Liver (tissue), 8 donors: ENCODE measurements at regions not wholly inside any gene's neighbourhood (a gene's known extent, or its start where the extent isn't known, plus 50 kb on each side); places are given as distances from the start of the nearest gene placed in this dataset.

Experiments
- DNase-seq: peaks from one replicate; pipeline ENCODE4 v3.0.0-alpha.2; 2017; ENCODE audit warnings: low spot score
- H3K27ac ChIP-seq, 2 donors: one replicate each; pipeline ENCODE4 v1.7.0; 2013; ENCODE audit warnings: inconsistent platforms in 2 of 2, low read length in 2 of 2, control low read depth in 1 of 2, low read depth in 1 of 2, mild to moderate bottlenecking in 1 of 2
- H3K27me3 ChIP-seq, 4 donors: one replicate each; pipeline versions ENCODE4 v1.6.1 to v1.7.0; 2013; ENCODE audit warnings: low read length in 3 of 4, inconsistent platforms in 1 of 4, mild to moderate bottlenecking in 1 of 4, moderate library complexity in 1 of 4; ENCODE audit not compliant: control insufficient read depth in 4 of 4, insufficient read depth in 4 of 4
- H3K36me3 ChIP-seq, 4 donors: one replicate each; pipeline versions ENCODE4 v1.6.1 to v1.7.0; 2013; ENCODE audit warnings: low read length in 3 of 4, mild to moderate bottlenecking in 3 of 4, low read depth in 1 of 4, moderate library complexity in 1 of 4; ENCODE audit not compliant: control insufficient read depth in 4 of 4, insufficient read depth in 3 of 4
- H3K4me1 ChIP-seq, 4 donors: one replicate each; pipeline versions ENCODE4 v1.6.1 to v1.7.0; 2013; ENCODE audit warnings: low read length in 3 of 4, mild to moderate bottlenecking in 3 of 4, moderate library complexity in 1 of 4; ENCODE audit not compliant: control insufficient read depth in 4 of 4, insufficient read depth in 4 of 4
- H3K4me3 ChIP-seq, 3 donors: one replicate each; pipeline versions ENCODE4 v1.6.1 to v1.7.0; 2013; ENCODE audit warnings: low read length in 3 of 3, control low read depth in 1 of 3, low read depth in 1 of 3, mild to moderate bottlenecking in 1 of 3
- H3K9ac ChIP-seq, 2 donors: one replicate each; pipeline ENCODE4 v1.7.0; 2013; ENCODE audit warnings: low read length in 2 of 2, mild to moderate bottlenecking in 2 of 2, moderate library complexity in 2 of 2, control low read depth in 1 of 2, low read depth in 1 of 2
- H3K9me3 ChIP-seq, 4 donors: one replicate each; pipeline versions ENCODE4 v1.6.1 to v1.7.0; 2013; ENCODE audit warnings: low read length in 3 of 4; ENCODE audit not compliant: control insufficient read depth in 4 of 4
- EGR1 ChIP-seq, 2 donors: IDR thresholded peaks; 2 replicates each; pipeline ENCODE4 v1.6.1; 2016 to 2018; ENCODE audit warnings: antibody characterized with exemption in 2 of 2, low read depth in 2 of 2
- FOXA1 ChIP-seq: IDR thresholded peaks from 2 replicates; pipeline ENCODE4 v1.6.1; 2016; ENCODE audit warnings: antibody characterized with exemption
- FOXA2 ChIP-seq: IDR thresholded peaks from 2 replicates; pipeline ENCODE4 v1.6.1; 2016; ENCODE audit warnings: antibody characterized with exemption
- GABPA ChIP-seq, 2 donors: IDR thresholded peaks in 1 of 2; conservative IDR thresholded peaks in 1 of 2; 2 replicates each; pipeline ENCODE4 v1.6.1; 2016; ENCODE audit warnings: antibody characterized with exemption in 2 of 2, mild to moderate bottlenecking in 1 of 2, moderate library complexity in 1 of 2
- HNF4A ChIP-seq, 2 donors: conservative IDR thresholded peaks; 2 replicates each; pipeline ENCODE4 v1.6.1; 2016; ENCODE audit warnings: antibody characterized with exemption in 2 of 2, mild to moderate bottlenecking in 2 of 2
- JUND ChIP-seq, 2 donors: IDR thresholded peaks; 2 replicates each; pipeline ENCODE4 v1.6.1; 2016; ENCODE audit warnings: antibody characterized with exemption in 2 of 2
- NR2F2 ChIP-seq: IDR thresholded peaks from 2 replicates; pipeline ENCODE4 v1.6.1; 2016; ENCODE audit warnings: antibody characterized with exemption
- RAD21 ChIP-seq, 2 donors: IDR thresholded peaks; 2 replicates each; pipeline ENCODE4 v1.6.1; 2016; ENCODE audit warnings: antibody characterized with exemption in 2 of 2, mild to moderate bottlenecking in 2 of 2
- RXRA ChIP-seq, 2 donors: IDR thresholded peaks; 2 replicates each; pipeline ENCODE4 v1.6.1; 2017 to 2018; ENCODE audit warnings: antibody characterized with exemption in 2 of 2, mild to moderate bottlenecking in 1 of 2
- SP1 ChIP-seq: IDR thresholded peaks from 2 replicates; pipeline ENCODE4 v1.6.1; 2018; ENCODE audit warnings: antibody characterized with exemption, mild to moderate bottlenecking
- TAF1 ChIP-seq: conservative IDR thresholded peaks from 2 replicates; pipeline ENCODE4 v1.6.1; 2016; ENCODE audit warnings: antibody characterized with exemption, mild to moderate bottlenecking
- YY1 ChIP-seq: IDR thresholded peaks from 2 replicates; pipeline ENCODE4 v1.6.1; 2016; ENCODE audit warnings: antibody characterized with exemption, mild to moderate bottlenecking
- WGBS: extraction: QIAGEN DNeasy Blood & Tissue Kit; methylation state at CpG from one replicate; pipeline ENCODE4 v1.1.7; 2013; 5-methylcytosine and 5-hydroxymethylcytosine counted together
- TF ChIP-seq, protein P1 (sequence below): IDR thresholded peaks from 2 replicates; pipeline ENCODE4 v1.6.1; 2016; ENCODE audit warnings: antibody characterized with exemption
- TF ChIP-seq, protein P2 (sequence below): IDR thresholded peaks from 2 replicates; pipeline ENCODE4 v1.6.1; 2016; ENCODE audit warnings: antibody characterized with exemption, mild to moderate bottlenecking
- TF ChIP-seq, protein P3 (sequence below): IDR thresholded peaks from 2 replicates; pipeline ENCODE4 v1.6.1; 2016; ENCODE audit warnings: antibody characterized with exemption
- TF ChIP-seq, protein P4 (sequence below): IDR thresholded peaks from 2 replicates; pipeline ENCODE4 v1.6.1; 2016; ENCODE audit warnings: antibody characterized with exemption
- TF ChIP-seq, protein P5 (sequence below): fragments of 150-350 bp; IDR thresholded peaks from 2 replicates; pipeline ENCODE4 v1.5.1; 2017; ENCODE audit warnings: improper control_type of control experiment, low read depth, low read length; ENCODE audit not compliant: missing input control
- donor health status: healthy.
- donor health status: healthy.
- donor health status: healthy.
- donor health status: healthy.
- donor health status: healthy.

DNA sequence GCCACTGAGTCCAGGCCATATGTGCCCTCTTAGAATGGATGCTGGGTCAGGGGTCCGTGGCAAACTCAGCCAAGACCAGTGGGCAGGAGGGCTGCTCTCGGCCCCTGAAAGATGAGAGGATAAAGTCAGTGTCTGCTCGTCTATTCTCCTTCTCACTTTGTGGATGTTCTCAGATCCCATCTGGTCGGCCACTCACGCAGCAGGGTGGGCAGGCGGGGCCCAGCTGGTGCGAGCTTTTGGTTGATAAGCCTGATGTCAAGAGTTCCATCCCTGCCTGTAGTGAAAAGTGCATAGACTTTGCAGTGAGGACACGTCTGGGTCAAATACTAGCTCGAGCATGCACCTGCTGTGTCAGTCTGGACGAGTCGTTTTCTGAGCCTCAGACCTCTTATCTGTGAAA is 556.2 kb upstream of the EEF2KMT start:
- H3K36me3 ChIP-seq = no peaks in the 10 kb centered on the region
- no peak overlapping the region for H3K9ac ChIP-seq
- no peaks in the 10 kb centered on the region for H3K27me3 ChIP-seq
- no peaks in the 10 kb centered on the region for H3K9me3 ChIP-seq
- no peaks in the 10 kb centered on the region for H3K4me1 ChIP-seq
- no peak for TF ChIP-seq JUND (IDR thresholded peaks at IDR 0.05)
- TF ChIP-seq, protein P1, sequence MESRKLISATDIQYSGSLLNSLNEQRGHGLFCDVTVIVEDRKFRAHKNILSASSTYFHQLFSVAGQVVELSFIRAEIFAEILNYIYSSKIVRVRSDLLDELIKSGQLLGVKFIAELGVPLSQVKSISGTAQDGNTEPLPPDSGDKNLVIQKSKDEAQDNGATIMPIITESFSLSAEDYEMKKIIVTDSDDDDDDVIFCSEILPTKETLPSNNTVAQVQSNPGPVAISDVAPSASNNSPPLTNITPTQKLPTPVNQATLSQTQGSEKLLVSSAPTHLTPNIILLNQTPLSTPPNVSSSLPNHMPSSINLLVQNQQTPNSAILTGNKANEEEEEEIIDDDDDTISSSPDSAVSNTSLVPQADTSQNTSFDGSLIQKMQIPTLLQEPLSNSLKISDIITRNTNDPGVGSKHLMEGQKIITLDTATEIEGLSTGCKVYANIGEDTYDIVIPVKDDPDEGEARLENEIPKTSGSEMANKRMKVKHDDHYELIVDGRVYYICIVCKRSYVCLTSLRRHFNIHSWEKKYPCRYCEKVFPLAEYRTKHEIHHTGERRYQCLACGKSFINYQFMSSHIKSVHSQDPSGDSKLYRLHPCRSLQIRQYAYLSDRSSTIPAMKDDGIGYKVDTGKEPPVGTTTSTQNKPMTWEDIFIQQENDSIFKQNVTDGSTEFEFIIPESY = no peak
- 57% methylated on average over 11 of the region's 11 CpGs for WGBS
- H3K27ac ChIP-seq = no peak overlapping the region
- no peak for DNase-seq
- no peak overlapping the region for H3K4me3 ChIP-seq

DNA sequence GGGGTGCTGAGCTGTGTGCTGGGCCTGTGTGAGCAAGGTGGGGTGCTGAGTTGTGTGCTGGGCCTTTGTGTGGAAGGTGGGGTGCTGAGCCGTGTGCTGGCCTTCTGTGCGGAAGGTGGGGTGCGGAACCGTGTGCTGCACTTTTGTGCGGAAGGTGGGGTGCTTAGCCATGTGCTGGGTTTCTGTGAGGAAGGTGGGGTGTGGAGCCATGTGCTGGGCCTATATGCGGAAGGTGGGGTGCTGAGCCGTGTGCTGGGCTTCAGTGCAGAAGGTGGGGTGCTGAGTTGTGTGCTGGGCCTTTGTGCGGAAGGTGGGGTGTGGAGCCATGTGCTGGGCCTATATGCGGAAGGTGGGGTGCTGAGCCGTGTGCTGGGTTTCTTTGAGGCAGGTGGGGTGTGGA is 555.4 kb upstream of the EEF2KMT start:
- no peaks in the 10 kb centered on the region for H3K9me3 ChIP-seq
- TF ChIP-seq, protein P2, sequence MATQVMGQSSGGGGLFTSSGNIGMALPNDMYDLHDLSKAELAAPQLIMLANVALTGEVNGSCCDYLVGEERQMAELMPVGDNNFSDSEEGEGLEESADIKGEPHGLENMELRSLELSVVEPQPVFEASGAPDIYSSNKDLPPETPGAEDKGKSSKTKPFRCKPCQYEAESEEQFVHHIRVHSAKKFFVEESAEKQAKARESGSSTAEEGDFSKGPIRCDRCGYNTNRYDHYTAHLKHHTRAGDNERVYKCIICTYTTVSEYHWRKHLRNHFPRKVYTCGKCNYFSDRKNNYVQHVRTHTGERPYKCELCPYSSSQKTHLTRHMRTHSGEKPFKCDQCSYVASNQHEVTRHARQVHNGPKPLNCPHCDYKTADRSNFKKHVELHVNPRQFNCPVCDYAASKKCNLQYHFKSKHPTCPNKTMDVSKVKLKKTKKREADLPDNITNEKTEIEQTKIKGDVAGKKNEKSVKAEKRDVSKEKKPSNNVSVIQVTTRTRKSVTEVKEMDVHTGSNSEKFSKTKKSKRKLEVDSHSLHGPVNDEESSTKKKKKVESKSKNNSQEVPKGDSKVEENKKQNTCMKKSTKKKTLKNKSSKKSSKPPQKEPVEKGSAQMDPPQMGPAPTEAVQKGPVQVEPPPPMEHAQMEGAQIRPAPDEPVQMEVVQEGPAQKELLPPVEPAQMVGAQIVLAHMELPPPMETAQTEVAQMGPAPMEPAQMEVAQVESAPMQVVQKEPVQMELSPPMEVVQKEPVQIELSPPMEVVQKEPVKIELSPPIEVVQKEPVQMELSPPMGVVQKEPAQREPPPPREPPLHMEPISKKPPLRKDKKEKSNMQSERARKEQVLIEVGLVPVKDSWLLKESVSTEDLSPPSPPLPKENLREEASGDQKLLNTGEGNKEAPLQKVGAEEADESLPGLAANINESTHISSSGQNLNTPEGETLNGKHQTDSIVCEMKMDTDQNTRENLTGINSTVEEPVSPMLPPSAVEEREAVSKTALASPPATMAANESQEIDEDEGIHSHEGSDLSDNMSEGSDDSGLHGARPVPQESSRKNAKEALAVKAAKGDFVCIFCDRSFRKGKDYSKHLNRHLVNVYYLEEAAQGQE = no peak
- TF ChIP-seq, protein P3, sequence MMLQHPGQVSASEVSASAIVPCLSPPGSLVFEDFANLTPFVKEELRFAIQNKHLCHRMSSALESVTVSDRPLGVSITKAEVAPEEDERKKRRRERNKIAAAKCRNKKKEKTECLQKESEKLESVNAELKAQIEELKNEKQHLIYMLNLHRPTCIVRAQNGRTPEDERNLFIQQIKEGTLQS = no peak
- TF ChIP-seq, protein P4, sequence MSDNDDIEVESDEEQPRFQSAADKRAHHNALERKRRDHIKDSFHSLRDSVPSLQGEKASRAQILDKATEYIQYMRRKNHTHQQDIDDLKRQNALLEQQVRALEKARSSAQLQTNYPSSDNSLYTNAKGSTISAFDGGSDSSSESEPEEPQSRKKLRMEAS = no peak
- no peak for TF ChIP-seq GABPA (IDR thresholded peaks at IDR 0.05 in 1 of 2, conservative IDR thresholded peaks at IDR 0.05 in 1 of 2)
- no peak for TF ChIP-seq NR2F2
- no peak for TF ChIP-seq EGR1 (IDR thresholded peaks at IDR 0.05; ENCODE audit: low read depth in 2 of 2)
- TF ChIP-seq YY1 = no peak
- no peak for TF ChIP-seq FOXA1
- no peak for TF ChIP-seq HNF4A (conservative IDR thresholded peaks at IDR 0.05)
- no peak for TF ChIP-seq RXRA (IDR thresholded peaks at IDR 0.05)
- TF ChIP-seq, protein P5, sequence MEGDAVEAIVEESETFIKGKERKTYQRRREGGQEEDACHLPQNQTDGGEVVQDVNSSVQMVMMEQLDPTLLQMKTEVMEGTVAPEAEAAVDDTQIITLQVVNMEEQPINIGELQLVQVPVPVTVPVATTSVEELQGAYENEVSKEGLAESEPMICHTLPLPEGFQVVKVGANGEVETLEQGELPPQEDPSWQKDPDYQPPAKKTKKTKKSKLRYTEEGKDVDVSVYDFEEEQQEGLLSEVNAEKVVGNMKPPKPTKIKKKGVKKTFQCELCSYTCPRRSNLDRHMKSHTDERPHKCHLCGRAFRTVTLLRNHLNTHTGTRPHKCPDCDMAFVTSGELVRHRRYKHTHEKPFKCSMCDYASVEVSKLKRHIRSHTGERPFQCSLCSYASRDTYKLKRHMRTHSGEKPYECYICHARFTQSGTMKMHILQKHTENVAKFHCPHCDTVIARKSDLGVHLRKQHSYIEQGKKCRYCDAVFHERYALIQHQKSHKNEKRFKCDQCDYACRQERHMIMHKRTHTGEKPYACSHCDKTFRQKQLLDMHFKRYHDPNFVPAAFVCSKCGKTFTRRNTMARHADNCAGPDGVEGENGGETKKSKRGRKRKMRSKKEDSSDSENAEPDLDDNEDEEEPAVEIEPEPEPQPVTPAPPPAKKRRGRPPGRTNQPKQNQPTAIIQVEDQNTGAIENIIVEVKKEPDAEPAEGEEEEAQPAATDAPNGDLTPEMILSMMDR = no peak
- no peak for TF ChIP-seq TAF1
- TF ChIP-seq, protein P1 = no peak
- no peak for TF ChIP-seq FOXA2
- no peak for TF ChIP-seq SP1
- TF ChIP-seq RAD21 (IDR thresholded peaks at IDR 0.05) = no peak
- 88% methylated on average over 10 of the region's 10 CpGs for whole genome bisulfite sequencing
- H3K27ac ChIP-seq = no peak overlapping the region
- no peak for DNase-seq
- no peaks in the 10 kb centered on the region for H3K4me1 ChIP-seq
- no peak overlapping the region for H3K4me3 ChIP-seq
- peaks cover 0 to 3% (median 0%) of the 10 kb centered on the region in 4 donors for H3K27me3 ChIP-seq
- H3K9ac ChIP-seq = no peak overlapping the region
- H3K36me3 ChIP-seq = no peaks in the 10 kb centered on the region
